ENCODE measurements at regions not wholly inside any gene's neighbourhood (a gene's known extent, or its start where the extent isn't known, plus 50 kb on each side); places are given as distances from the start of the nearest gene placed in this dataset.

DNA sequence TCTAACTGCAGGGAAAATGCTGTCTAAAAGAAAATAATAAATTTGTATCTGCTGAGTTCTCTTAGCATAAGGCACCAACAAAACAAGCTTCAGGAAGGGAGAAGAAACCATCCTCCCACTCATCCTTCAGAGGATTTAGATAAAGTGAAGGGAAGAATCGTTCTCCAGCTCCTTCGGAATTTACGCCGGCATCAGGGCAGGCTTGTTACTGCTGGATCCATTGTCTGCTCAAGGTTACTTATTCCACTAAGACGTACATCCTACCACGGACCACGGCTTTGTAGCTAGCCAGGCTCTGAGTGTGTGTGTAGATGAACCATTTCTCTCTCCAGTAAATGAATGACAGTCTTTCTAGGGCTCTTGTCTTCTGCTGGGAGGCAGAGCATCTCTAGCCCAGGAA, 60.4 kb downstream of the HAND2 start:
- TF ChIP-seq EZH2phosphoT487 (IDR thresholded peaks at IDR 0.05; ENCODE audit: unreplicated experiment) (no peak), EZH2 (IDR thresholded peaks at IDR 0.05; ENCODE audit: low read depth, unreplicated experiment) (no peak)
